Ishikawa (cell line): ENCODE measurements at regions not wholly inside any gene's neighbourhood (a gene's known extent, or its start where the extent isn't known, plus 50 kb on each side); places are given as distances from the start of the nearest gene placed in this dataset.

ENCODE experiments used
- CEBPB ChIP-seq: IDR thresholded peaks from 2 replicates; pipeline ENCODE4 v1.6.1; 2012
- CREB1 ChIP-seq: IDR thresholded peaks from 2 replicates; pipeline ENCODE4 v1.6.1; 2012; ENCODE audit warnings: low read depth
- EGR1 ChIP-seq: IDR thresholded peaks from 2 replicates; pipeline ENCODE4 v1.6.1; 2012
- EP300 ChIP-seq: IDR thresholded peaks from 2 replicates; pipeline ENCODE4 v1.6.1; 2012; ENCODE audit warnings: borderline replicate concordance
- FOXM1 ChIP-seq: IDR thresholded peaks from 2 replicates; pipeline ENCODE4 v1.6.1; 2012; ENCODE audit warnings: low read depth, borderline replicate concordance
- NFIC ChIP-seq: IDR thresholded peaks from 2 replicates; pipeline ENCODE4 v1.6.1; 2012
- RAD21 ChIP-seq: IDR thresholded peaks from 2 replicates; pipeline ENCODE4 v1.6.1; 2012; ENCODE audit warnings: low read depth
- TAF1 ChIP-seq: IDR thresholded peaks from 2 replicates; pipeline ENCODE4 v1.6.1; 2012; ENCODE audit warnings: low read depth, mild to moderate bottlenecking
- TCF12 ChIP-seq: IDR thresholded peaks from 2 replicates; pipeline ENCODE4 v1.6.1; 2012; ENCODE audit warnings: low read depth
- TEAD4 ChIP-seq: IDR thresholded peaks from 2 replicates; pipeline ENCODE4 v1.6.1; 2012
- YY1 ChIP-seq: IDR thresholded peaks from 2 replicates; pipeline ENCODE4 v1.6.1; 2012; ENCODE audit warnings: low read depth
- ZBTB7A ChIP-seq: IDR thresholded peaks from 2 replicates; pipeline ENCODE4 v1.6.1; 2012; ENCODE audit warnings: low read depth
- TF ChIP-seq, protein P1 (sequence below): IDR thresholded peaks from 2 replicates; pipeline ENCODE4 v1.6.1; 2012
- TF ChIP-seq, protein P2 (sequence below): IDR thresholded peaks from 2 replicates; pipeline ENCODE4 v1.6.1; 2012
- TF ChIP-seq, protein P3 (sequence below): IDR thresholded peaks from 2 replicates; pipeline ENCODE4 v1.6.1; 2012; ENCODE audit warnings: low read depth, mild to moderate bottlenecking

DNA sequence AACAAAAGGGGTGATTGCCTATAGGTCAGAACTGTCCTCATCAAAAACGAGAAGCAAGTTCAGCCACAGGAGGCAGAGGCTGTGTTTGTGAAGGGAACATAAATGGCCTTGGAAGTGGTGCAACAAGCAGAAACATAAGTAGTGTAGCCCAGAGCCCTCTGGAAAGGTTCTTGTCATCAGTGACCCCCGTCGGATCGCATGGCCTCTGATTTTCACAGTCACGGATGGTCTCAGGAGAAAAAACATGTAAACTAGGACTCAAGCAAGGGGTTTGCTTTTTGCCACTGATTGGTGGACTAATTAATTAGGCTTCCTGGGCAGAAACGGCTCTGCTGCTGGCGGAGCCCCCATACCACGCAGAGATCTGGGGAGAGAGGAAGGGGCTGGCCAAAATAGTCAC lies 496.5 kb upstream of the MKI67 start:
- TF ChIP-seq NFIC, result no peak
- TF ChIP-seq, protein P1, sequence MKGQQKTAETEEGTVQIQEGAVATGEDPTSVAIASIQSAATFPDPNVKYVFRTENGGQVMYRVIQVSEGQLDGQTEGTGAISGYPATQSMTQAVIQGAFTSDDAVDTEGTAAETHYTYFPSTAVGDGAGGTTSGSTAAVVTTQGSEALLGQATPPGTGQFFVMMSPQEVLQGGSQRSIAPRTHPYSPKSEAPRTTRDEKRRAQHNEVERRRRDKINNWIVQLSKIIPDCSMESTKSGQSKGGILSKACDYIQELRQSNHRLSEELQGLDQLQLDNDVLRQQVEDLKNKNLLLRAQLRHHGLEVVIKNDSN, result no peak
- no peak for TF ChIP-seq TCF12
- TF ChIP-seq YY1, result no peak
- TF ChIP-seq EGR1, result no peak
- no peak for TF ChIP-seq TEAD4
- no peak for TF ChIP-seq FOXM1
- no peak for TF ChIP-seq EP300
- no peak for TF ChIP-seq ZBTB7A
- TF ChIP-seq TAF1, result no peak
- TF ChIP-seq CREB1, result no peak
- TF ChIP-seq, protein P2, sequence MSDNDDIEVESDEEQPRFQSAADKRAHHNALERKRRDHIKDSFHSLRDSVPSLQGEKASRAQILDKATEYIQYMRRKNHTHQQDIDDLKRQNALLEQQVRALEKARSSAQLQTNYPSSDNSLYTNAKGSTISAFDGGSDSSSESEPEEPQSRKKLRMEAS, result no peak
- no peak for TF ChIP-seq CEBPB
- TF ChIP-seq, protein P3, sequence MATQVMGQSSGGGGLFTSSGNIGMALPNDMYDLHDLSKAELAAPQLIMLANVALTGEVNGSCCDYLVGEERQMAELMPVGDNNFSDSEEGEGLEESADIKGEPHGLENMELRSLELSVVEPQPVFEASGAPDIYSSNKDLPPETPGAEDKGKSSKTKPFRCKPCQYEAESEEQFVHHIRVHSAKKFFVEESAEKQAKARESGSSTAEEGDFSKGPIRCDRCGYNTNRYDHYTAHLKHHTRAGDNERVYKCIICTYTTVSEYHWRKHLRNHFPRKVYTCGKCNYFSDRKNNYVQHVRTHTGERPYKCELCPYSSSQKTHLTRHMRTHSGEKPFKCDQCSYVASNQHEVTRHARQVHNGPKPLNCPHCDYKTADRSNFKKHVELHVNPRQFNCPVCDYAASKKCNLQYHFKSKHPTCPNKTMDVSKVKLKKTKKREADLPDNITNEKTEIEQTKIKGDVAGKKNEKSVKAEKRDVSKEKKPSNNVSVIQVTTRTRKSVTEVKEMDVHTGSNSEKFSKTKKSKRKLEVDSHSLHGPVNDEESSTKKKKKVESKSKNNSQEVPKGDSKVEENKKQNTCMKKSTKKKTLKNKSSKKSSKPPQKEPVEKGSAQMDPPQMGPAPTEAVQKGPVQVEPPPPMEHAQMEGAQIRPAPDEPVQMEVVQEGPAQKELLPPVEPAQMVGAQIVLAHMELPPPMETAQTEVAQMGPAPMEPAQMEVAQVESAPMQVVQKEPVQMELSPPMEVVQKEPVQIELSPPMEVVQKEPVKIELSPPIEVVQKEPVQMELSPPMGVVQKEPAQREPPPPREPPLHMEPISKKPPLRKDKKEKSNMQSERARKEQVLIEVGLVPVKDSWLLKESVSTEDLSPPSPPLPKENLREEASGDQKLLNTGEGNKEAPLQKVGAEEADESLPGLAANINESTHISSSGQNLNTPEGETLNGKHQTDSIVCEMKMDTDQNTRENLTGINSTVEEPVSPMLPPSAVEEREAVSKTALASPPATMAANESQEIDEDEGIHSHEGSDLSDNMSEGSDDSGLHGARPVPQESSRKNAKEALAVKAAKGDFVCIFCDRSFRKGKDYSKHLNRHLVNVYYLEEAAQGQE, result no peak
- TF ChIP-seq RAD21, result no peak

DNA sequence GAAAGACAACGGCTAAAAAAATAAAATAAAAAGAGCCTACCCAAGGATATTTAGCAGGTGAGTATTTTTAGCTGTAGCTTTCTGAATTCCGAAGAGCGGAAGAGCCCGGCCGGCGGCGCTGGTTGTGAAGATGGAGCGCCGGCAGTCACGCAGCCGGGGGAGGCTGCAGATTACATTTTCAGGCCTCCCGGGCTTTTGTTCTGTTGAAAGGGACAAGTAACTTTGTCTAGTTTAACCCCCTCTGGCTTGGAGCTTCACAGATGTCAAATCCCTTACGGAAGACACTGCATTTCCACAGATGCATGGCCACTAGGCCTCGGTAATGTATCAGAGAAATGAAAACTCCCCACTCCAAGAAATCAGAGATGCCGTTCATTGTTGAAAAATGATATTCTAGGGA lies 497.6 kb upstream of the MKI67 start:
- TF ChIP-seq EP300 (no peak), TAF1 (no peak), NFIC (no peak), YY1 (no peak), RAD21 (no peak), EGR1 (no peak), CEBPB (no peak), FOXM1 (no peak), TCF12 (no peak)
- TF ChIP-seq, protein P2, result no peak
- TF ChIP-seq, protein P1, result no peak
- TF ChIP-seq, protein P3, result no peak

DNA sequence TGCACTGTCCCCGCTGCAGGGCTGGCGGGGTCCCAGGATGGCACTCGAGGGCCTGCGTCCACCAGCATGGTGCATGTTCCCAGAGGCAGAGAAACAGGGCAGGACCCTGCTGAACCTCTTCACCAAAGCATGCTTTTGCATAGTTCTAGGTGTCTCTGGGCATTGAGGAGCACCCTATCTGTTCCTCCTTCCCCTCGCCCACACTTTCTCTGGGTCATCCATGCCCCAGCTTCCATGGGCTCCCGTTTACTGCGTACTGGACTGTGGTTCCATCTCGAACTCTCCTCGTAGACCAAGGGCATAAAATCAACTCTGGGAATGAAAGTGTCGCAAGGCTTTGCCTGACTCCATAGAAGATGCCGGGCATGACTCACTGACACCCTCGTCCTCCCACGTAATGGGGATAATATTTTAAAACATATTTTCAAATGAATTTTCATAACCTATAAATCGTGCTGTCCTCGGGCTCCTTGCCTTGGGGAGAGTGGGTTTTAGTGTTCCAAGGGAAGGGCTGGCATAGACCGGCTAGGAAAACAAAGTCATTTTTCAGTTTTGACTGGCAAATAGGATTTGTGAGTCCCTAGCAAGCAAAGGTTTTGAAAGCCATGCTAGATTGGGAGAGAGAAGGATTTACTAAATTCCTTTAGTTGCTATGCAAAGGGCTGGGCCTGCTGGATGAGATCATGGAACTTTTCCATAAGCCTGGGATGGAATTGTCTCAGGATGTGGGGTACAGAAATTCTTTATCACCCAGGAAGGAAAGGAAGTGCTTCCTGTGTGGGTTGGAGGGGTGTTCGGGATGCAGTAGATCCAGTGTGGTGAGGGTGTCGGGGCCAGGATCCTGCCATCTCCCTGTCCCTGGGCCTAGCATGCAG lies 498.7 kb upstream of the MKI67 start:
- TF ChIP-seq CEBPB, result no peak
- TF ChIP-seq EGR1, result no peak
- TF ChIP-seq, protein P2, result no peak
- TF ChIP-seq, protein P1, result no peak
- no peak for TF ChIP-seq ZBTB7A
- TF ChIP-seq TAF1, result no peak
- no peak for TF ChIP-seq NFIC
- no peak for TF ChIP-seq CREB1
- TF ChIP-seq EP300, result no peak
- no peak for TF ChIP-seq RAD21
- TF ChIP-seq FOXM1, result no peak
- TF ChIP-seq, protein P3, result no peak
- no peak for TF ChIP-seq YY1
- TF ChIP-seq TEAD4, result no peak
- no peak for TF ChIP-seq TCF12
